Large intestine (tissue), 3 donors: ENCODE measurements at regions not wholly inside any gene's neighbourhood (a gene's known extent, or its start where the extent isn't known, plus 50 kb on each side); places are given as distances from the start of the nearest gene placed in this dataset.
"Not testable (repeated sequence)": the region's sequence is repeated elsewhere in the genome, so short reads cannot be mapped to it uniquely, and the experiment has no call there.

ENCODE experiments used
- DNase-seq, 2 donors: peaks; one replicate each; pipeline versions ENCODE4 v3.0.0 to v3.0.0-alpha.2; 2013
- H3K27ac ChIP-seq: one replicate; pipeline ENCODE4 v1.5.1; 2013; ENCODE audit warnings: low read length
- H3K27me3 ChIP-seq: 2 replicates; pipeline ENCODE4 v1.6.1; 2013; ENCODE audit warnings: low read length; ENCODE audit not compliant: control insufficient read depth, insufficient read depth
- H3K36me3 ChIP-seq: 2 replicates; pipeline ENCODE4 v1.6.1; 2013; ENCODE audit warnings: low read length; ENCODE audit not compliant: control insufficient read depth, insufficient read depth
- H3K4me1 ChIP-seq: one replicate; pipeline ENCODE4 v1.6.1; 2013; ENCODE audit warnings: low read length; ENCODE audit not compliant: control insufficient read depth, insufficient read depth
- H3K4me3 ChIP-seq: one replicate; pipeline ENCODE4 v1.5.1; 2013; ENCODE audit warnings: low read length
- H3K9me3 ChIP-seq: one replicate; pipeline ENCODE4 v1.6.1; 2013; ENCODE audit warnings: mild to moderate bottlenecking, low read depth, low read length, moderate library complexity; ENCODE audit not compliant: control insufficient read depth
- WGBS: methylation state at CpG from one replicate; pipeline ENCODE4 v1.1.5; 2013; ENCODE audit warnings: low lambda C conversion rate; ENCODE audit not compliant: insufficient coverage; 5-methylcytosine and 5-hydroxymethylcytosine counted together

- Histone ChIP-seq H3K9me3 (no peaks in the 10 kb centered on the region), H3K27ac (no peak overlapping the region), H3K36me3 (no peaks in the 10 kb centered on the region), H3K4me3 (no peak overlapping the region), H3K27me3 (no peaks in the 10 kb centered on the region), H3K4me1 (no peaks in the 10 kb centered on the region)
- DNase-seq = no peak
- 0% methylated on average over 1 of the region's 1 CpG for WGBS
These were observed 797.0 kb downstream of the METTL4 start for GRCh38 chr18:1774261-1774660.

GRCh38 chr18:1777843-1778242, 793.5 kb downstream of the METTL4 start:
- no peaks in the 10 kb centered on the region for H3K9me3 ChIP-seq
- H3K27ac ChIP-seq = no peak overlapping the region
- no peaks in the 10 kb centered on the region for H3K36me3 ChIP-seq
- no peak for DNase-seq
- no peaks in the 10 kb centered on the region for H3K4me1 ChIP-seq
- H3K27me3 ChIP-seq = no peaks in the 10 kb centered on the region
- H3K4me3 ChIP-seq = no peak overlapping the region

GRCh38 chr18:1778496-1779178, 792.7 kb downstream of the METTL4 start:
- Histone ChIP-seq H3K9me3 (no peaks in the 10 kb centered on the region), H3K4me1 (no peaks in the 10 kb centered on the region), H3K27me3 (no peaks in the 10 kb centered on the region), H3K4me3 (no peak overlapping the region), H3K36me3 (no peaks in the 10 kb centered on the region), H3K27ac (no peak overlapping the region)
- no peak for DNase-seq
- WGBS = 67% methylated on average over 1 of the region's 1 CpG

DNA sequence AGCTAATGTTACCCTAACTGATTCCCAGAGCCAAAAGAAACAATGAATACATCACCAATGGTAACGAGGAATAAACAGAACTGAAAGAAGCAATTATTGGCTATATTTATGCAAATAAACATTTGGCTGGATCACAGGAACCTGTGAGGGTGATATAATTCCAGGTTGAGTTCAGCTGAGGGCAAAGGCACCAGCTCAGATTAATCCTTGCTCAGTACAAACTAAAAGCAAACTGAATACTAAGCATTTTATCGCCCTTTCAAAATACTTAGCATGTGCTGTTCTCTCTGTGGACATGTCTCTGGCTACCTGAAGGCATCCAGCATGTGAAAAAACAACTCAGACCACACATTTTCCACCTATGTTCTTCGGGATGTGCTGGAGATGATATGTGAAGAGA, 791.7 kb downstream of the METTL4 start:
- H3K9me3 ChIP-seq = peaks cover under 1% of the 10 kb centered on the region

DNA sequence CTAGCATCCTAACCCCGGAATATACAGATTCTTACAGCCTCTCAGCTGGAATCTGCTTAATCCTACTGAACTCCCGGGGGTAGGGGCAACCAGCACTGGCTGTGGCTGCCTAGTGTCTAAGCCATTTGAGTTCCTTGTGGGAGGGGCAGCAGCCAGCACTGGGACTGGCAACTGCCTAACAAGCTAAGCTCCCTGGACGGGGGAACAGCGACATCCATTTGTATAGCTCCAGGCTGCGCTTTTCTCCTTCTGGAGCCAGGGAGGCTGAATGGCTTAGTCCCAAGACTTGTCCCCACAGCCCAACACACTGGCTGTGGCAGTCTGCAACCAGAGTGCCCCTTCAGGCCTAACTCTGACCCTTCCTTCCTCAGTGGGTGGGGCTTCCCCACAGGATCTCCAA, 787.2 kb downstream of the METTL4 start:
- no peaks in the 10 kb centered on the region for H3K4me1 ChIP-seq
- no peaks in the 10 kb centered on the region for H3K27me3 ChIP-seq
- WGBS = no CpG with 5 or more reads among the region's 5 CpGs
- no peak for DNase-seq
- no peak overlapping the region for H3K4me3 ChIP-seq
- H3K9me3 ChIP-seq = peaks cover 3% of the 10 kb centered on the region
- H3K36me3 ChIP-seq = no peaks in the 10 kb centered on the region
- no peak overlapping the region for H3K27ac ChIP-seq

More for the DNA sequence above, 791.7 kb downstream of the METTL4 start:
- 83% methylated on average over 1 of the region's 3 CpGs for WGBS
- Histone ChIP-seq H3K27ac (no peak overlapping the region), H3K36me3 (no peaks in the 10 kb centered on the region), H3K4me3 (no peak overlapping the region), H3K27me3 (no peaks in the 10 kb centered on the region), H3K4me1 (no peaks in the 10 kb centered on the region)
- no peak for DNase-seq

DNA sequence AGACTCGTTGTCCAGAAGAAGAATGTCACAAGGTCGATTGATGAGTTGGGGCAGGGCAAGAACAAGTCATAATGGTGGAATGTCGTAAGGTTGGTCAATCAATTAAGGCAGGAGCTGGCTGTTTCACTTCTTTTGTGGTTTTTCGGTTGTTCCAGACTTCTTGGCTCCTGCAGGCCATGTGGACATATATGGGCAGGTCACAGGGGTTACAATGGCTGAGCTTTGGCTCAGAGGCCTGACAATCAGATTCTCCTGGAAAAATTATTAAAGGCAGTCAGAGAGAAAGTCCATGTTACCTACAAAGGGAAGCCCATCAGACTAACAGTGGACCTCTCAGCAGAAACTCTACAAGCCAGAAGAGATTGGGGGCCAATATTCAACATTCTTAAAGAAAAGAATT, 785.3 kb downstream of the METTL4 start:
- 100% methylated on average over 1 of the region's 4 CpGs for WGBS
- not testable (repeated sequence) for H3K36me3 ChIP-seq, H3K4me1 ChIP-seq, DNase-seq, H3K27me3 ChIP-seq, H3K4me3 ChIP-seq, H3K27ac ChIP-seq, H3K9me3 ChIP-seq

GRCh38 chr18:1796636-1797035, 774.7 kb downstream of the METTL4 start:
- Histone ChIP-seq H3K4me1 (no peaks in the 10 kb centered on the region), H3K27me3 (no peaks in the 10 kb centered on the region), H3K4me3 (no peak overlapping the region), H3K9me3 (no peaks in the 10 kb centered on the region), H3K36me3 (no peaks in the 10 kb centered on the region), H3K27ac (no peak overlapping the region)
- DNase-seq = no peak
- 63% methylated on average over 2 of the region's 3 CpGs for whole genome bisulfite sequencing

DNA sequence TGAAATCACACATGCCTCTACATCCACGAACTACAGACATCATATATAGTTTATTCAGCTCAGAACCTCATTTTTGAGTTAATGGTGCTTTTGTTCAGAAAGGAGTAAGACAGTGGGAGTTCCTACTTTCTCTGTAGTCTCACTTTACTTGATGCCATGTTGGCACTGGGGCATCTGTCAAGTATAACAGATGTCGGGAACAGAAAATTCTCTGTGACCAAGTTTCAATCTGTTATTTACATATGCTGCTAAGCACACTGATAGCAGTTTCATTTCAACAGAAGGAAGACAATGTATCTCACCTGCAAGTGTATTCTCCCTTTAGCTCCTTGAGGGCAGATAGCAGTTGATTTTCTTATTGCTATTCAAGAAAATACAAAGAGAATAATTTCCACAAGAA, 774.1 kb downstream of the METTL4 start:
- Histone ChIP-seq H3K27me3 (no peaks in the 10 kb centered on the region), H3K27ac (no peak overlapping the region), H3K4me3 (no peak overlapping the region), H3K9me3 (no peaks in the 10 kb centered on the region), H3K4me1 (no peaks in the 10 kb centered on the region), H3K36me3 (no peaks in the 10 kb centered on the region)
- DNase-seq = no peak
- no CpG with 5 or more reads among the region's 2 CpGs for WGBS

DNA sequence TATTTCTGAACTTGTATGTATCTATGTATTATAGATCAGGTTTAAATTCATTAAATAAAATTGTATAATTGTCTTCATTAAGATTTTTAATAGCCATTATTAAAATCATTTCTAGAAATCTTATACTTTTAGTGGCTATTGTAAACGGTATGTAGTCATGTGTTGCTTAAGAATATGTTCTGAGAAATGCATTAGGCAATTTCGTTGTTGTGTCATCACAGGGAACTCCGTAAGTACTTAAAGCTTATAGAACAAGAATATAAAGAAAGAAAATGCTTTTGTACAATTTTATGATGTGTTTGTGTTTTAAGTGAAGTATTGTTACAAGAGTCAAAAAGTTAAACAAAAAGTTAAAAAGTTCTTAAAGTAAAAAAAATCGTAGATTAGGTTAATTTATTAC, 765.8 kb downstream of the METTL4 start:
- no peak overlapping the region for H3K4me3 ChIP-seq

GRCh38 chr18:1806884-1807615, 764.3 kb downstream of the METTL4 start:
- DNase-seq = no peak
- WGBS = 52% methylated on average over 2 of the region's 7 CpGs
- H3K9me3 ChIP-seq = no peaks in the 10 kb centered on the region
- H3K27me3 ChIP-seq = no peaks in the 10 kb centered on the region
- H3K36me3 ChIP-seq = no peaks in the 10 kb centered on the region
- no peak overlapping the region for H3K4me3 ChIP-seq
- H3K27ac ChIP-seq = no peak overlapping the region
- H3K4me1 ChIP-seq = no peaks in the 10 kb centered on the region

More for the DNA sequence above, 765.8 kb downstream of the METTL4 start:
- 100% methylated on average over 4 of the region's 4 CpGs for whole genome bisulfite sequencing
- Histone ChIP-seq H3K27ac (no peak overlapping the region), H3K27me3 (no peaks in the 10 kb centered on the region), H3K4me1 (no peaks in the 10 kb centered on the region), H3K9me3 (no peaks in the 10 kb centered on the region), H3K36me3 (no peaks in the 10 kb centered on the region)
- DNase-seq = no peak

GRCh38 chr18:1811282-1811681, 760.0 kb downstream of the METTL4 start:
- no peak for DNase-seq
- no peaks in the 10 kb centered on the region for H3K27me3 ChIP-seq
- no peak overlapping the region for H3K27ac ChIP-seq
- H3K4me1 ChIP-seq = no peaks in the 10 kb centered on the region
- H3K9me3 ChIP-seq = no peaks in the 10 kb centered on the region
- no peak overlapping the region for H3K4me3 ChIP-seq
- 100% methylated on average over 2 of the region's 5 CpGs for WGBS
- H3K36me3 ChIP-seq = no peaks in the 10 kb centered on the region
